Eye (tissue), 1 donor: ENCODE measurements at regions not wholly inside any gene's neighbourhood (a gene's known extent, or its start where the extent isn't known, plus 50 kb on each side); places are given as distances from the start of the nearest gene placed in this dataset.
"Not testable (repeated sequence)": the region's sequence is repeated elsewhere in the genome, so short reads cannot be mapped to it uniquely, and the experiment has no call there.

Source experiments
- DNase-seq: peaks from one replicate; pipeline ENCODE4 v3.0.0-alpha.2; 2015

GRCh38 chr3:88000853-88001252 lies 58.0 kb downstream of the CGGBP1 start:
- peak; percentile 46 for DNase-seq

- DNase-seq = no peak
Measured at GRCh38 chr3:87997966-87998365, 60.8 kb downstream of the CGGBP1 start.

- DNase-seq = no peak
Measured at GRCh38 chr3:87997298-87997697, 61.5 kb downstream of the CGGBP1 start.

- DNase-seq = no peak
Measured at GRCh38 chr3:87996882-87997281, 61.9 kb downstream of the CGGBP1 start.

GRCh38 chr3:87993566-87993965 lies 65.2 kb downstream of the CGGBP1 start:
- DNase-seq = no peak

GRCh38 chr3:87987952-87988351 lies 70.9 kb downstream of the CGGBP1 start:
- DNase-seq = no peak

GRCh38 chr3:87982421-87982820 lies 76.4 kb downstream of the CGGBP1 start:
- DNase-seq = no peak

- no peak for DNase-seq
Measured at GRCh38 chr3:87979527-87979926, 79.3 kb downstream of the CGGBP1 start.

GRCh38 chr3:87977765-87978164 lies 81.0 kb downstream of the CGGBP1 start:
- DNase-seq = no peak

GRCh38 chr3:87975716-87976115 lies 83.1 kb downstream of the CGGBP1 start:
- peak; percentile 80 for DNase-seq

GRCh38 chr3:87973906-87974305 lies 84.9 kb downstream of the CGGBP1 start:
- DNase-seq = no peak

GRCh38 chr3:87969620-87970019 lies 89.2 kb downstream of the CGGBP1 start:
- DNase-seq = no peak

GRCh38 chr3:87968668-87969067 lies 90.1 kb downstream of the CGGBP1 start:
- DNase-seq = no peak

- no peak for DNase-seq
Measured at GRCh38 chr3:87958289-87958688, 100.5 kb downstream of the CGGBP1 start.

- DNase-seq = no peak
Measured at GRCh38 chr3:87957575-87957974, 101.2 kb downstream of the CGGBP1 start.

- no peak for DNase-seq
Measured at GRCh38 chr3:87949879-87950208, 109.0 kb downstream of the CGGBP1 start.

GRCh38 chr3:87949189-87949878 lies 109.5 kb downstream of the CGGBP1 start:
- DNase-seq = no peak

GRCh38 chr3:87946007-87946406 lies 112.8 kb downstream of the CGGBP1 start:
- DNase-seq = not testable (repeated sequence)

GRCh38 chr3:87942256-87942655 lies 116.5 kb downstream of the CGGBP1 start:
- not testable (repeated sequence) for DNase-seq

- no peak for DNase-seq
Measured at GRCh38 chr3:87924485-87924884, 134.3 kb downstream of the CGGBP1 start.

GRCh38 chr3:87920549-87920948 lies 138.3 kb downstream of the CGGBP1 start:
- DNase-seq = no peak

- no peak for DNase-seq
Measured at GRCh38 chr3:87901141-87901540, 157.7 kb downstream of the CGGBP1 start.

GRCh38 chr3:87900061-87900460 lies 158.7 kb downstream of the CGGBP1 start:
- no peak for DNase-seq

GRCh38 chr3:87898971-87899370 lies 159.8 kb downstream of the CGGBP1 start:
- no peak for DNase-seq

- DNase-seq = no peak
Measured at GRCh38 chr3:87895983-87896382, 162.8 kb downstream of the CGGBP1 start.
